Liver (tissue), 8 donors: ENCODE measurements at regions not wholly inside any gene's neighbourhood (a gene's known extent, or its start where the extent isn't known, plus 50 kb on each side); places are given as distances from the start of the nearest gene placed in this dataset.

Experiments
- DNase-seq: peaks from one replicate; pipeline ENCODE4 v3.0.0-alpha.2; 2017; ENCODE audit warnings: low spot score
- H3K27ac ChIP-seq, 2 donors: one replicate each; pipeline ENCODE4 v1.7.0; 2013; ENCODE audit warnings: inconsistent platforms in 2 of 2, low read length in 2 of 2, control low read depth in 1 of 2, low read depth in 1 of 2, mild to moderate bottlenecking in 1 of 2
- H3K27me3 ChIP-seq, 4 donors: one replicate each; pipeline versions ENCODE4 v1.6.1 to v1.7.0; 2013; ENCODE audit warnings: low read length in 3 of 4, inconsistent platforms in 1 of 4, mild to moderate bottlenecking in 1 of 4, moderate library complexity in 1 of 4; ENCODE audit not compliant: control insufficient read depth in 4 of 4, insufficient read depth in 4 of 4
- H3K36me3 ChIP-seq, 4 donors: one replicate each; pipeline versions ENCODE4 v1.6.1 to v1.7.0; 2013; ENCODE audit warnings: low read length in 3 of 4, mild to moderate bottlenecking in 3 of 4, low read depth in 1 of 4, moderate library complexity in 1 of 4; ENCODE audit not compliant: control insufficient read depth in 4 of 4, insufficient read depth in 3 of 4
- H3K4me1 ChIP-seq, 4 donors: one replicate each; pipeline versions ENCODE4 v1.6.1 to v1.7.0; 2013; ENCODE audit warnings: low read length in 3 of 4, mild to moderate bottlenecking in 3 of 4, moderate library complexity in 1 of 4; ENCODE audit not compliant: control insufficient read depth in 4 of 4, insufficient read depth in 4 of 4
- H3K4me3 ChIP-seq, 3 donors: one replicate each; pipeline versions ENCODE4 v1.6.1 to v1.7.0; 2013; ENCODE audit warnings: low read length in 3 of 3, control low read depth in 1 of 3, low read depth in 1 of 3, mild to moderate bottlenecking in 1 of 3
- H3K9ac ChIP-seq, 2 donors: one replicate each; pipeline ENCODE4 v1.7.0; 2013; ENCODE audit warnings: low read length in 2 of 2, mild to moderate bottlenecking in 2 of 2, moderate library complexity in 2 of 2, control low read depth in 1 of 2, low read depth in 1 of 2
- H3K9me3 ChIP-seq, 4 donors: one replicate each; pipeline versions ENCODE4 v1.6.1 to v1.7.0; 2013; ENCODE audit warnings: low read length in 3 of 4; ENCODE audit not compliant: control insufficient read depth in 4 of 4
- FOXA2 ChIP-seq: IDR thresholded peaks from 2 replicates; pipeline ENCODE4 v1.6.1; 2016; ENCODE audit warnings: antibody characterized with exemption
- HNF4A ChIP-seq, 2 donors: conservative IDR thresholded peaks; 2 replicates each; pipeline ENCODE4 v1.6.1; 2016; ENCODE audit warnings: antibody characterized with exemption in 2 of 2, mild to moderate bottlenecking in 2 of 2
- JUND ChIP-seq, 2 donors: IDR thresholded peaks; 2 replicates each; pipeline ENCODE4 v1.6.1; 2016; ENCODE audit warnings: antibody characterized with exemption in 2 of 2
- RAD21 ChIP-seq, 2 donors: IDR thresholded peaks; 2 replicates each; pipeline ENCODE4 v1.6.1; 2016; ENCODE audit warnings: antibody characterized with exemption in 2 of 2, mild to moderate bottlenecking in 2 of 2
- RXRA ChIP-seq, 2 donors: IDR thresholded peaks; 2 replicates each; pipeline ENCODE4 v1.6.1; 2017 to 2018; ENCODE audit warnings: antibody characterized with exemption in 2 of 2, mild to moderate bottlenecking in 1 of 2
- SP1 ChIP-seq: IDR thresholded peaks from 2 replicates; pipeline ENCODE4 v1.6.1; 2018; ENCODE audit warnings: antibody characterized with exemption, mild to moderate bottlenecking
- WGBS: extraction: QIAGEN DNeasy Blood & Tissue Kit; methylation state at CpG from one replicate; pipeline ENCODE4 v1.1.7; 2013; 5-methylcytosine and 5-hydroxymethylcytosine counted together
- TF ChIP-seq, protein P1 (sequence below): IDR thresholded peaks from 2 replicates; pipeline ENCODE4 v1.6.1; 2016; ENCODE audit warnings: antibody characterized with exemption, mild to moderate bottlenecking
- TF ChIP-seq, protein P2 (sequence below): fragments of 150-350 bp; IDR thresholded peaks from 2 replicates; pipeline ENCODE4 v1.5.1; 2017; ENCODE audit warnings: improper control_type of control experiment, low read depth, low read length; ENCODE audit not compliant: missing input control
- donor health status: healthy.
- donor health status: healthy.
- donor health status: healthy.
- donor health status: healthy.
- donor health status: healthy.

DNA sequence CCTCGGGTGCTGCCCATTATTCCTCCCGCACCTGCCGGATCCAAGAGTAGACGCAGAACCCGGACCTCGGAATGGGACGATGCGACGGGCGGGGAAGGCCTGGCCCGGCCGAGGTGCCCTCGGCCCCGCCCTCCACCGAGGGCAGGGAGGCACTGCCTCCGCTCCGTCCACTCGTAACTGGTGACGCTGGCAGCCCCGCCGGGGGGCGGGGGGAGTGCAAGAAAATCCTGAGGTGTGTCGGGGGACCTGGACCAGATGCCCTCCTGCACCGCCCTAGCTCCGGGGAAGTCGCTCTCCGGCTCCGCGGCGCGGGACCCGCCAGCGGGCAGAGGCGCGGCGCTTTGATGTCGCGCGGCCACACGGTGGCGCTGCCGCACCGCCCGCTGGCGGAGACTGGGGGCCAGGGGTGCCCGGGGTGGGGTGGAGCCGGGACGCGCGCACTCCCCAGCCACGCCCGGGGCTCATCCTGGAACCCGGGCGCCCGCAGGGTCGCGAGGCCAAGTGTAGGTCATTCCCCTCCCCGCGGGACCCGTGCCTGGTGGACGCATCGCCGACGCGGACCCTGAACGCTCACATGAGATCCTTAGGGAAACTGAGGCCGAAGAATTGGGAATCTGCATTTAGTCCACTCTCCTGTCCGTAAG is 202.8 kb downstream of the TTC8 start:
- DNase-seq = peak; percentile 69

DNA sequence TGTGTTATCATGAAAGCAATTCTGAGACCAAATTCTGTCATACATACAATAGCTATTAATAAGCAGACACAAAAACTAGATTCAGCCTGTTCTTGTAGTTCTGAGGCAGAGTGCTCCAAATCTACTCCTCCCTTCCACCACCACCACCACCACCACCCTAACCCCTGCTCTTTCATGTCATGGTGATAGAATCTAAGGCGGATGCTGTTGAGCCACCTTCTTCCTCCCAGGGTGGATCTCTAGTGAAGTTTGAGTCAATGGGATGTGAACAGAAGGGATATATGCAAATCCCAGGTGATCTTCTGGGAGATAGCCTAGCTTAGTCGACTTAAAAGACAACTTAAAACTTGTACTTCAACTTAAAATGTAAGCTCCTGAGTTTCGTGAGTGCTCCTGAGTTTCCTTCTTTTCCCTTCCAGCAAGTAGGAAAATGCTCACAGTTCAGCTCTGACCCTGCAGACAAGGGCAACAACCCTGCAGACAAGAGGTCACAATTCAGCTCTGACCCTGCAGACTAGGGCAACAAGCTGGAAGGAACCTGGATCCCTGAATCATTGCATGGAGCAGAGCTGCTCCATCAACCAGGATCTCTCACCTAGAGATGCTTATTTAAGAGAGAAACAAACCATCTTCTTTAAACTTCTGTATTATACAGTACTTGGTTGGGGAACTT is 204.1 kb downstream of the TTC8 start:
- TF ChIP-seq HNF4A (conservative IDR thresholded peaks at IDR 0.05) (peak in 1 of 2 donors; percentile 44), RXRA (IDR thresholded peaks at IDR 0.05) (peak; percentile 12 to 90), JUND (IDR thresholded peaks at IDR 0.05) (no peak), SP1 (peak; percentile 16), RAD21 (IDR thresholded peaks at IDR 0.05) (peak in 1 of 2 donors; percentile 20)
- TF ChIP-seq, protein P1, sequence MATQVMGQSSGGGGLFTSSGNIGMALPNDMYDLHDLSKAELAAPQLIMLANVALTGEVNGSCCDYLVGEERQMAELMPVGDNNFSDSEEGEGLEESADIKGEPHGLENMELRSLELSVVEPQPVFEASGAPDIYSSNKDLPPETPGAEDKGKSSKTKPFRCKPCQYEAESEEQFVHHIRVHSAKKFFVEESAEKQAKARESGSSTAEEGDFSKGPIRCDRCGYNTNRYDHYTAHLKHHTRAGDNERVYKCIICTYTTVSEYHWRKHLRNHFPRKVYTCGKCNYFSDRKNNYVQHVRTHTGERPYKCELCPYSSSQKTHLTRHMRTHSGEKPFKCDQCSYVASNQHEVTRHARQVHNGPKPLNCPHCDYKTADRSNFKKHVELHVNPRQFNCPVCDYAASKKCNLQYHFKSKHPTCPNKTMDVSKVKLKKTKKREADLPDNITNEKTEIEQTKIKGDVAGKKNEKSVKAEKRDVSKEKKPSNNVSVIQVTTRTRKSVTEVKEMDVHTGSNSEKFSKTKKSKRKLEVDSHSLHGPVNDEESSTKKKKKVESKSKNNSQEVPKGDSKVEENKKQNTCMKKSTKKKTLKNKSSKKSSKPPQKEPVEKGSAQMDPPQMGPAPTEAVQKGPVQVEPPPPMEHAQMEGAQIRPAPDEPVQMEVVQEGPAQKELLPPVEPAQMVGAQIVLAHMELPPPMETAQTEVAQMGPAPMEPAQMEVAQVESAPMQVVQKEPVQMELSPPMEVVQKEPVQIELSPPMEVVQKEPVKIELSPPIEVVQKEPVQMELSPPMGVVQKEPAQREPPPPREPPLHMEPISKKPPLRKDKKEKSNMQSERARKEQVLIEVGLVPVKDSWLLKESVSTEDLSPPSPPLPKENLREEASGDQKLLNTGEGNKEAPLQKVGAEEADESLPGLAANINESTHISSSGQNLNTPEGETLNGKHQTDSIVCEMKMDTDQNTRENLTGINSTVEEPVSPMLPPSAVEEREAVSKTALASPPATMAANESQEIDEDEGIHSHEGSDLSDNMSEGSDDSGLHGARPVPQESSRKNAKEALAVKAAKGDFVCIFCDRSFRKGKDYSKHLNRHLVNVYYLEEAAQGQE = no peak
- WGBS = 81% methylated on average over 3 of the region's 3 CpGs
- no peaks in the 10 kb centered on the region for H3K9me3 ChIP-seq
- no peaks in the 10 kb centered on the region for H3K36me3 ChIP-seq
- no peak overlapping the region for H3K9ac ChIP-seq
- H3K4me1 ChIP-seq = peaks cover 3 to 13% (median 11%) of the 10 kb centered on the region in 4 donors
- no peak overlapping the region for H3K4me3 ChIP-seq
- H3K27ac ChIP-seq = no peak overlapping the region
- DNase-seq = no peak
- H3K27me3 ChIP-seq = no peaks in the 10 kb centered on the region

More for the DNA sequence above, 202.8 kb downstream of the TTC8 start:
- H3K9ac ChIP-seq = peak overlapping the region in 1 of 2 donors; percentile 43
- no peaks in the 10 kb centered on the region for H3K9me3 ChIP-seq
- H3K27me3 ChIP-seq = no peaks in the 10 kb centered on the region
- no peak overlapping the region for H3K27ac ChIP-seq
- peak overlapping the region; percentile 56 to 78 (median 75) for H3K4me3 ChIP-seq
- 2% methylated on average over 68 of the region's 68 CpGs for WGBS
- peak; percentile 64 to 67 for TF ChIP-seq RAD21 (IDR thresholded peaks at IDR 0.05)
- TF ChIP-seq FOXA2 = no peak
- TF ChIP-seq, protein P1 = no peak
- TF ChIP-seq, protein P2, sequence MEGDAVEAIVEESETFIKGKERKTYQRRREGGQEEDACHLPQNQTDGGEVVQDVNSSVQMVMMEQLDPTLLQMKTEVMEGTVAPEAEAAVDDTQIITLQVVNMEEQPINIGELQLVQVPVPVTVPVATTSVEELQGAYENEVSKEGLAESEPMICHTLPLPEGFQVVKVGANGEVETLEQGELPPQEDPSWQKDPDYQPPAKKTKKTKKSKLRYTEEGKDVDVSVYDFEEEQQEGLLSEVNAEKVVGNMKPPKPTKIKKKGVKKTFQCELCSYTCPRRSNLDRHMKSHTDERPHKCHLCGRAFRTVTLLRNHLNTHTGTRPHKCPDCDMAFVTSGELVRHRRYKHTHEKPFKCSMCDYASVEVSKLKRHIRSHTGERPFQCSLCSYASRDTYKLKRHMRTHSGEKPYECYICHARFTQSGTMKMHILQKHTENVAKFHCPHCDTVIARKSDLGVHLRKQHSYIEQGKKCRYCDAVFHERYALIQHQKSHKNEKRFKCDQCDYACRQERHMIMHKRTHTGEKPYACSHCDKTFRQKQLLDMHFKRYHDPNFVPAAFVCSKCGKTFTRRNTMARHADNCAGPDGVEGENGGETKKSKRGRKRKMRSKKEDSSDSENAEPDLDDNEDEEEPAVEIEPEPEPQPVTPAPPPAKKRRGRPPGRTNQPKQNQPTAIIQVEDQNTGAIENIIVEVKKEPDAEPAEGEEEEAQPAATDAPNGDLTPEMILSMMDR = peak; percentile 70
- peaks cover 3 to 13% (median 11%) of the 10 kb centered on the region in 4 donors for H3K4me1 ChIP-seq
- no peaks in the 10 kb centered on the region for H3K36me3 ChIP-seq
